Endothelial cell of umbilical vein (primary cell): ENCODE measurements at regions not wholly inside any gene's neighbourhood (a gene's known extent, or its start where the extent isn't known, plus 50 kb on each side); places are given as distances from the start of the nearest gene placed in this dataset.

Experiments used
- BruUV-seq: library from RNA; stranded (reverse); fragments of 400-500 nt; replicated peaks from 2 replicates; lab custom pipeline; 2021; lab: Mats Ljungman, UMichigan
- CTCF ChIA-PET: fragments of 300-600, 350-600 bp; sonication (Branson Sonifier 250); formaldehyde crosslinking; loops from one replicate; lab custom pipeline; 2021; ENCODE audit warnings: antibody characterized with exemption, inconsistent platforms; lab: Charles Lee
- POLR2A ChIA-PET: fragments of 300-600, 350-600 bp; sonication (Branson Sonifier 250); formaldehyde crosslinking; loops from one replicate; lab custom pipeline; 2021; ENCODE audit warnings: antibody characterized with exemption, inconsistent platforms; lab: Charles Lee
- DNase-seq: peaks from one replicate; pipeline ENCODE4 v3.0.0-alpha.2; 2011; ENCODE audit warnings: low read depth, low spot score
- FAIRE-seq: peaks from 2 replicates; lab custom pipeline; 2011; peaks lifted over from hg19 to GRCh38; lab: Jason Lieb, UNC
- H2AFZ ChIP-seq: 2 replicates; pipeline ENCODE4 v1.6.0; 2012; ENCODE audit warnings: low read depth, low read length, control low read depth, inconsistent platforms
- H3K27ac ChIP-seq: 2 replicates; pipeline ENCODE4 v1.5.1; 2011; ENCODE audit warnings: low read depth, mild to moderate bottlenecking, control low read depth, low read length, moderate library complexity; ENCODE audit not compliant: insufficient read depth
- H3K27me3 ChIP-seq, 2 experiments: 2 replicates each; pipeline versions ENCODE4 v1.6.0 to v1.6.1; 2011; ENCODE audit warnings: low read length in 2 of 2, mixed read lengths in 1 of 2; ENCODE audit not compliant: control insufficient read depth in 2 of 2, insufficient read depth in 2 of 2
- H3K36me3 ChIP-seq, 2 experiments: 2 replicates in 1 of 2; 3 replicates in 1 of 2; pipeline ENCODE4 v1.5.1; 2011; ENCODE audit warnings: low read length in 2 of 2, mild to moderate bottlenecking in 1 of 2, moderate library complexity in 1 of 2; ENCODE audit not compliant: control insufficient read depth in 2 of 2, insufficient read depth in 2 of 2; ENCODE audit errors: extremely low read depth in 1 of 2
- H3K4me1 ChIP-seq: 3 replicates; pipeline ENCODE4 v1.5.1; 2011; ENCODE audit warnings: mild to moderate bottlenecking, low read length; ENCODE audit not compliant: control insufficient read depth, insufficient read depth; ENCODE audit errors: extremely low read depth
- H3K4me2 ChIP-seq: 2 replicates; pipeline ENCODE4 v1.6.1; 2011; ENCODE audit warnings: low read length, control low read depth, mixed read lengths; ENCODE audit not compliant: insufficient read depth
- H3K4me3 ChIP-seq, 3 experiments: fragments of 200-600 bp in 1 of 3; sonication (generic), shearing (Covaris generic) in 1 of 3; replicated peaks in 1 of 3; 2 replicates each; pipeline ENCODE4 v1.5.1; 2011 to 2016; ENCODE audit warnings: control low read depth in 3 of 3, low read length in 3 of 3, mild to moderate bottlenecking in 2 of 3, inconsistent platforms in 1 of 3, low read depth in 1 of 3, moderate library complexity in 1 of 3; ENCODE audit not compliant: insufficient read depth in 1 of 3
- H3K79me2 ChIP-seq: 2 replicates; pipeline ENCODE4 v1.6.0; 2012; ENCODE audit warnings: low read length, inconsistent platforms; ENCODE audit not compliant: control insufficient read depth, insufficient read depth
- H3K9ac ChIP-seq: replicated peaks from 2 replicates; pipeline ENCODE3; 2011; ENCODE audit warnings: low read length, control low read depth; ENCODE audit not compliant: insufficient read depth; ENCODE audit errors: extremely low read depth
- H3K9me1 ChIP-seq: replicated peaks from 3 replicates; pipeline ENCODE4 v1.6.0; 2011; ENCODE audit warnings: mild to moderate bottlenecking, low read length; ENCODE audit not compliant: control insufficient read depth, insufficient read depth; ENCODE audit errors: extremely low read depth
- H3K9me3 ChIP-seq: replicated peaks from 2 replicates; pipeline ENCODE4 v1.5.1; 2012; ENCODE audit warnings: low read length, inconsistent platforms; ENCODE audit not compliant: control insufficient read depth, insufficient read depth
- H4K20me1 ChIP-seq: replicated peaks from 2 replicates; pipeline ENCODE3; 2011; ENCODE audit warnings: mild to moderate bottlenecking, low read length; ENCODE audit not compliant: control insufficient read depth, insufficient read depth; ENCODE audit errors: extremely low read depth
- CTCF ChIP-seq, 2 donors: IDR thresholded peaks; 1 replicate in 1 of 2; 2 replicates in 1 of 2; pipeline ENCODE4 v1.5.1; 2011; ENCODE audit warnings: low read length in 2 of 2, mild to moderate bottlenecking in 2 of 2, moderate library complexity in 2 of 2, control low read depth in 1 of 2, inconsistent platforms in 1 of 2, low read depth in 1 of 2; ENCODE audit not compliant: insufficient read depth in 1 of 2; ENCODE audit errors: extremely low read depth in 1 of 2
- EZH2 ChIP-seq: IDR thresholded peaks from 2 replicates; pipeline ENCODE4 v1.6.1; 2012; ENCODE audit warnings: borderline replicate concordance, low read depth, mild to moderate bottlenecking, moderate library complexity, low read length, inconsistent platforms; ENCODE audit not compliant: severe bottlenecking
- FOS ChIP-seq: IDR thresholded peaks from 2 replicates; pipeline ENCODE4 v1.6.1; 2011; ENCODE audit warnings: mild to moderate bottlenecking, low read length, moderate library complexity, borderline replicate concordance; ENCODE audit not compliant: insufficient read depth
- GATA2 ChIP-seq: IDR thresholded peaks from 2 replicates; pipeline ENCODE4 v1.7.0; 2011; ENCODE audit warnings: low read depth, mild to moderate bottlenecking, moderate library complexity, mixed read lengths, low read length; ENCODE audit not compliant: insufficient read length, insufficient read depth
- JUN ChIP-seq: IDR thresholded peaks from 2 replicates; pipeline ENCODE4 v1.6.1; 2011; ENCODE audit warnings: borderline replicate concordance, low read depth; ENCODE audit not compliant: insufficient read length, insufficient read depth
- MYC ChIP-seq: IDR thresholded peaks from one replicate; pipeline ENCODE4 v1.6.1; 2011; ENCODE audit warnings: mild to moderate bottlenecking, low read depth, low read length
- POLR2A ChIP-seq: IDR thresholded peaks from 2 replicates; pipeline ENCODE4 v1.6.1; 2012; ENCODE audit warnings: low read depth, mild to moderate bottlenecking, control low read depth, low read length
- POLR2AphosphoS5 ChIP-seq: IDR thresholded peaks from 2 replicates; pipeline ENCODE4 v1.6.1; 2012; ENCODE audit warnings: low read depth, mild to moderate bottlenecking, control low read depth, low read length, moderate library complexity; ENCODE audit not compliant: insufficient read depth
- dilution Hi-C: fragments of 300-500 bp; cut with MboI; formaldehyde crosslinking; loops from one replicate; pipeline ENCODE4 v1.15.0; 2019; ENCODE audit warnings: low sequenced_read_pairs; ENCODE audit not compliant: extremely low pct_ligation_motif_present
- intact Hi-C: fragments of 100-400 bp; cut with micrococcal nuclease; formaldehyde crosslinking; loops from one replicate; pipeline ENCODE4 v1.10.0; 2022
- TF ChIP-seq, protein P1 (sequence below): IDR thresholded peaks from 2 replicates; pipeline ENCODE4 v1.6.1; 2011; ENCODE audit not compliant: insufficient read depth, insufficient read length

DNA sequence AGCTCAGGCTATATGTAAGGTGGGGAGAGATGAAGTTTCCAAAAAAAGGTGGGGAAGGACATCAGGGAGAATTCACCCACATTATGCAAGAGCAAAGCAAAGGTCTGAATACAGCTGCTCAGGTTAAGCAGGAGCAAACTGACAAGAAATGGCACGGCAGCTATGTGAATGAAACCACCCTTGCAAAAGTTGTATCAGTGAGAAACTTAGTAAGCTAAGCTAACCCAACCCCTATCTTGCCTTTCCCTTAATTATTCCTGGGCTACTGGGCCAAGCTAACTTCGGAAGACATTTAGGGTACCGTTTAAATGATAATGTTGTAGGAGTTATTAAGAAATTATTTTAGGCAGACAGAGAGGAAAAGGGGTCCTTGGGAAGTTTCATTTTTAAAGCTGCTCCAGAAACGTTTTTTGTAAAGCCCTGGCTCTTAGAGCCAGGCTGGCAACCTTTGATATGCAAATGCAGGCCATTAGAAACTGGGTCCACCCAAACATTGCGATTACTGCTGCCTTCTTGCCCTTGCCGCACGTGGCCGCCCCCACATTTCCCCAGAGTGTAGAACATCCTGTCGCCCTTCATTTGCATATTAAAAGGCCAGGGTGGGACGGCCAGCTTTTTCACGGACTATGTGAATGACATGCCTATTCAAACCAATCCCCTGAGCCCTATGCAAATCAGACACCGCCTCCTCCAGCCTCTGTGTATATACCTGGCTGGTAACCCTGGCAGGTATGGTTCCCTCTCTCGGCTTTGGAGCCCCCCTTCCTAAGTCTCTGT lies 60.5 kb upstream of the SAMD5 start:
- Histone ChIP-seq H3K27me3 (no peaks in the 10 kb centered on the region), H3K79me2 (no peaks in the 10 kb centered on the region), H3K9ac (no peak overlapping the region), H3K9me3 (no peaks in the 10 kb centered on the region), H4K20me1 (no peaks in the 10 kb centered on the region), H3K36me3 (no peaks in the 10 kb centered on the region), H3K4me1 (no peaks in the 10 kb centered on the region), H2AFZ (no peak overlapping the region), H3K4me2 (no peak overlapping the region), H3K4me3 (no peak overlapping the region), H3K9me1 (no peaks in the 10 kb centered on the region), H3K27ac (no peak overlapping the region)
- no peak for DNase-seq
- FAIRE-seq = no peak
- intact Hi-C loops = no loop called here
- TF ChIP-seq CTCF (IDR thresholded peaks at IDR 0.05; ENCODE audit: extremely low read depth in 1 of 2, insufficient read depth in 1 of 2, low read depth in 1 of 2, low read length in 2 of 2) = no peak
- TF ChIP-seq JUN = no peak
- TF ChIP-seq POLR2A = no peak
- no peak for TF ChIP-seq POLR2AphosphoS5
- no peak for TF ChIP-seq MYC
- TF ChIP-seq EZH2 = no peak
- TF ChIP-seq GATA2 = no peak
- TF ChIP-seq FOS = no peak
- TF ChIP-seq, protein P1, sequence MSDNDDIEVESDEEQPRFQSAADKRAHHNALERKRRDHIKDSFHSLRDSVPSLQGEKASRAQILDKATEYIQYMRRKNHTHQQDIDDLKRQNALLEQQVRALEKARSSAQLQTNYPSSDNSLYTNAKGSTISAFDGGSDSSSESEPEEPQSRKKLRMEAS = no peak
- dilution Hi-C loops = no loop called here
- no TSS peak for BruUV-seq
- ChIA-PET CTCF (no interaction called here), POLR2A (no interaction called here)
